Activated CD8-positive, alpha-beta T cell treated with anti-CD3 and anti-CD28 coated beads for 36 hours (primary cell): ENCODE measurements at regions not wholly inside any gene's neighbourhood (a gene's known extent, or its start where the extent isn't known, plus 50 kb on each side); places are given as distances from the start of the nearest gene placed in this dataset.

Experiments
- ATAC-seq: fragments of 200-7000 bp; cut with Tn5 transposase; one replicate; pipeline ENCODE4 v1.10.0; 2021; ENCODE audit warnings: mild to moderate bottlenecking, moderate library complexity
- CTCF ChIA-PET: fragments of 350-600 bp; sonication (Branson Sonifier 250); formaldehyde crosslinking; loops from one replicate; lab custom pipeline; 2021; ENCODE audit warnings: antibody characterized with exemption; lab: Charles Lee
- POLR2A ChIA-PET: fragments of 350-600 bp; sonication (Branson Sonifier 250); formaldehyde crosslinking; loops from one replicate; lab custom pipeline; 2021; ENCODE audit warnings: antibody characterized with exemption; lab: Charles Lee
- DNase-seq: peaks from one replicate; pipeline ENCODE4 v3.0.0-alpha.2; 2020
- H3K27ac Mint-ChIP-seq: one replicate; pipeline ENCODE4 v1.8.0; 2021; ENCODE audit warnings: mild to moderate bottlenecking, mixed read lengths
- H3K27me3 Mint-ChIP-seq: one replicate; pipeline ENCODE4 v1.8.0; 2021; ENCODE audit warnings: mixed read lengths
- H3K36me3 Mint-ChIP-seq: one replicate; pipeline ENCODE4 v1.8.0; 2021; ENCODE audit warnings: low read depth, mixed read lengths
- H3K4me1 Mint-ChIP-seq: one replicate; pipeline ENCODE4 v1.8.0; 2021; ENCODE audit warnings: low read depth, mixed read lengths
- H3K4me3 Mint-ChIP-seq: one replicate; pipeline ENCODE4 v1.8.0; 2021; ENCODE audit warnings: mild to moderate bottlenecking, moderate library complexity, mixed read lengths
- H3K9me3 Mint-ChIP-seq: one replicate; pipeline ENCODE4 v1.8.0; 2021; ENCODE audit warnings: mixed read lengths
- CTCF ChIP-seq: fragments of 200-600 bp; IDR thresholded peaks from one replicate; pipeline ENCODE4 v1.8.0; 2022; ENCODE audit warnings: antibody characterized with exemption, mild to moderate bottlenecking
- intact Hi-C: fragments of 100-400 bp; cut with micrococcal nuclease; formaldehyde crosslinking; loops from one replicate; pipeline ENCODE4 v1.10.0; 2022

- no peak for DNase-seq
- ChIA-PET CTCF (no interaction called here), POLR2A (no interaction called here)
- no peak for ATAC-seq
- peaks cover 1% of the 10 kb centered on the region for H3K9me3 Mint-ChIP-seq
- intact Hi-C loops, result loop anchor here (10.0 kb wide), 1 partner anchor 56 kb away; no protein-coding TSS in a partner anchor
- no peaks in the 10 kb centered on the region for H3K4me1 Mint-ChIP-seq
- H3K36me3 Mint-ChIP-seq, result no peaks in the 10 kb centered on the region
- no peaks in the 10 kb centered on the region for H3K27me3 Mint-ChIP-seq
- TF ChIP-seq CTCF, result no peak
- no peak overlapping the region for H3K4me3 Mint-ChIP-seq
- no peak overlapping the region for H3K27ac Mint-ChIP-seq
Measured at GRCh38 chr20:11650566-11650965, 267.1 kb upstream of the BTBD3 start.

GRCh38 chr20:11651138-11651537 lies 266.6 kb upstream of the BTBD3 start:
- no peak for DNase-seq
- Mint-ChIP-seq H3K4me3 (no peak overlapping the region), H3K27me3 (no peaks in the 10 kb centered on the region), H3K4me1 (no peaks in the 10 kb centered on the region), H3K27ac (no peak overlapping the region), H3K36me3 (no peaks in the 10 kb centered on the region), H3K9me3 (peaks cover 1% of the 10 kb centered on the region)
- ChIA-PET POLR2A (no interaction called here), CTCF (no interaction called here)
- no peak for ATAC-seq
- intact Hi-C loops, result loop anchor here (10.0 kb wide), 1 partner anchor 56 kb away; no protein-coding TSS in a partner anchor
- TF ChIP-seq CTCF, result no peak

GRCh38 chr20:11651647-11652046 lies 266.0 kb upstream of the BTBD3 start:
- ATAC-seq, result no peak
- intact Hi-C loops, result loop anchor here (10.0 kb wide), 1 partner anchor 57 kb away; no protein-coding TSS in a partner anchor
- DNase-seq, result no peak

GRCh38 chr20:11652128-11652527 lies 265.6 kb upstream of the BTBD3 start:
- no peaks in the 10 kb centered on the region for H3K27me3 Mint-ChIP-seq
- H3K9me3 Mint-ChIP-seq, result peaks cover 1% of the 10 kb centered on the region
- H3K27ac Mint-ChIP-seq, result no peak overlapping the region
- CTCF ChIA-PET, result no interaction called here
- no peak for TF ChIP-seq CTCF
- POLR2A ChIA-PET, result no interaction called here
- H3K36me3 Mint-ChIP-seq, result no peaks in the 10 kb centered on the region
- H3K4me1 Mint-ChIP-seq, result no peaks in the 10 kb centered on the region
- no peak overlapping the region for H3K4me3 Mint-ChIP-seq
- no peak for DNase-seq
- ATAC-seq, result no peak
- intact Hi-C loops, result loop anchor here (10.0 kb wide), 1 partner anchor 57 kb away; no protein-coding TSS in a partner anchor

More at GRCh38 chr20:11651647-11652046, 266.0 kb upstream of the BTBD3 start:
- H3K4me1 Mint-ChIP-seq, result no peaks in the 10 kb centered on the region
- H3K27me3 Mint-ChIP-seq, result no peaks in the 10 kb centered on the region
- POLR2A ChIA-PET, result no interaction called here
- H3K27ac Mint-ChIP-seq, result no peak overlapping the region
- CTCF ChIA-PET, result no interaction called here
- TF ChIP-seq CTCF, result no peak
- H3K4me3 Mint-ChIP-seq, result no peak overlapping the region
- H3K9me3 Mint-ChIP-seq, result peaks cover 1% of the 10 kb centered on the region
- no peaks in the 10 kb centered on the region for H3K36me3 Mint-ChIP-seq

GRCh38 chr20:11654766-11655165 lies 262.9 kb upstream of the BTBD3 start:
- H3K27me3 Mint-ChIP-seq, result no peaks in the 10 kb centered on the region
- H3K4me3 Mint-ChIP-seq, result no peak overlapping the region
- POLR2A ChIA-PET, result no interaction called here
- CTCF ChIA-PET, result no interaction called here
- no peaks in the 10 kb centered on the region for H3K36me3 Mint-ChIP-seq
- intact Hi-C loops, result loop anchor here (10.0 kb wide), 1 partner anchor 60 kb away; no protein-coding TSS in a partner anchor
- no peak overlapping the region for H3K27ac Mint-ChIP-seq
- ATAC-seq, result no peak
- DNase-seq, result no peak
- no peaks in the 10 kb centered on the region for H3K4me1 Mint-ChIP-seq
- peaks cover 2% of the 10 kb centered on the region for H3K9me3 Mint-ChIP-seq
- TF ChIP-seq CTCF, result no peak
